ENCODE measurements at regions not wholly inside any gene's neighbourhood (a gene's known extent, or its start where the extent isn't known, plus 50 kb on each side); places are given as distances from the start of the nearest gene placed in this dataset.
"Not testable (repeated sequence)": the region's sequence is repeated elsewhere in the genome, so short reads cannot be mapped to it uniquely, and the experiment has no call there.

DNA sequence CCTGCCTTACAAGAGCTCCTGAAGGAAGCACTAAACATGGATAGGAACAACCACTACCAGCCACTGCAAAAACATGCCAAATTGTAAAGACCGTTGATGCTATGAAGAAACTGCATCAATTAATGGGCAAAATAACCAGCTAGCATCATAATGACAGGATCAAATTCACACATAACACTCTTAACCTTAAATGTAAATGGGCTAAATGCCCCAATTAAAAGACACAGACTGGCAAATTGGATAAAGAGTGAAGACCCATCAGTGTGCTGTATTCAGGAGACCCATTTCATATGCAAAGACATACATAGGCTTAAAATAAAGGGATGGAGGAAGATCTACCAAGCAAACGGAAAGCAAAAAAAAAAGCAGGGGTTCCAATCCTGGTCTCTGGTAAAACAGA lies 72.7 kb downstream of the EXTL2 start:
- TF ChIP-seq, protein P1, sequence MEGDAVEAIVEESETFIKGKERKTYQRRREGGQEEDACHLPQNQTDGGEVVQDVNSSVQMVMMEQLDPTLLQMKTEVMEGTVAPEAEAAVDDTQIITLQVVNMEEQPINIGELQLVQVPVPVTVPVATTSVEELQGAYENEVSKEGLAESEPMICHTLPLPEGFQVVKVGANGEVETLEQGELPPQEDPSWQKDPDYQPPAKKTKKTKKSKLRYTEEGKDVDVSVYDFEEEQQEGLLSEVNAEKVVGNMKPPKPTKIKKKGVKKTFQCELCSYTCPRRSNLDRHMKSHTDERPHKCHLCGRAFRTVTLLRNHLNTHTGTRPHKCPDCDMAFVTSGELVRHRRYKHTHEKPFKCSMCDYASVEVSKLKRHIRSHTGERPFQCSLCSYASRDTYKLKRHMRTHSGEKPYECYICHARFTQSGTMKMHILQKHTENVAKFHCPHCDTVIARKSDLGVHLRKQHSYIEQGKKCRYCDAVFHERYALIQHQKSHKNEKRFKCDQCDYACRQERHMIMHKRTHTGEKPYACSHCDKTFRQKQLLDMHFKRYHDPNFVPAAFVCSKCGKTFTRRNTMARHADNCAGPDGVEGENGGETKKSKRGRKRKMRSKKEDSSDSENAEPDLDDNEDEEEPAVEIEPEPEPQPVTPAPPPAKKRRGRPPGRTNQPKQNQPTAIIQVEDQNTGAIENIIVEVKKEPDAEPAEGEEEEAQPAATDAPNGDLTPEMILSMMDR (IDR thresholded peaks at IDR 0.05; ENCODE audit: insufficient read depth, low read depth, low read length): not testable (repeated sequence)
- not testable (repeated sequence) for TF ChIP-seq EZH2 (IDR thresholded peaks at IDR 0.05; ENCODE audit: insufficient read depth, low read length)
